Right lobe of liver (tissue), 4 donors: ENCODE measurements at regions not wholly inside any gene's neighbourhood (a gene's known extent, or its start where the extent isn't known, plus 50 kb on each side); places are given as distances from the start of the nearest gene placed in this dataset.

Experiments
- CTCF ChIP-seq, 4 donors: fragments of 200-600 bp in 3 of 4; fragments of 450-650 bp in 1 of 4; IDR thresholded peaks; one replicate each; pipeline versions ENCODE4 v1.5.1 to v1.8.0; 2016 to 2022; ENCODE audit warnings: antibody characterized with exemption in 4 of 4, mild to moderate bottlenecking in 2 of 4
- POLR2A ChIP-seq: fragments of 450-650 bp; IDR thresholded peaks from one replicate; pipeline ENCODE4 v1.6.1; 2017; ENCODE audit warnings: antibody characterized with exemption, mild to moderate bottlenecking
- donor health status: DM: no; HTN: no; CAD: no.
- donor health status: DM: no; HTN: no; CAD: no.
- donor health status: DM: no; HTN: yes; CAD: no.

- TF ChIP-seq CTCF (IDR thresholded peaks at IDR 0.05) (no peak), POLR2A (no peak)
Measured at GRCh38 chr5:17120209-17120608, 97.2 kb upstream of the BASP1 start.
